Fibroblast of lung (primary cell): ENCODE measurements at regions not wholly inside any gene's neighbourhood (a gene's known extent, or its start where the extent isn't known, plus 50 kb on each side); places are given as distances from the start of the nearest gene placed in this dataset.

Experiments
- CTCF ChIP-seq, 2 donors: IDR thresholded peaks in 1 of 2; conservative IDR thresholded peaks in 1 of 2; 1 replicate in 1 of 2; 2 replicates in 1 of 2; pipeline ENCODE4 v1.5.1; 2011 to 2012; ENCODE audit warnings: low read length in 2 of 2, control low read depth in 1 of 2, inconsistent platforms in 1 of 2, low read depth in 1 of 2, mild to moderate bottlenecking in 1 of 2
- EZH2 ChIP-seq: IDR thresholded peaks from 2 replicates; pipeline ENCODE4 v1.5.1; 2012; ENCODE audit warnings: low read length, control low read depth, mild to moderate bottlenecking; ENCODE audit errors: missing control alignments

GRCh38 chr13:74077375-74077774, 56.8 kb downstream of the KLF12 start:
- TF ChIP-seq EZH2 (no peak), CTCF (conservative IDR thresholded peaks at IDR 0.05 in 1 of 2, IDR thresholded peaks at IDR 0.05 in 1 of 2; ENCODE audit: low read depth in 1 of 2, low read length in 2 of 2) (no peak)
